Transverse colon (tissue), 4 donors: ENCODE measurements at regions not wholly inside any gene's neighbourhood (a gene's known extent, or its start where the extent isn't known, plus 50 kb on each side); places are given as distances from the start of the nearest gene placed in this dataset.

Experiments used
- DNase-seq: peaks from one replicate; pipeline ENCODE4 v3.0.0-alpha.2; 2019
- H3K27ac ChIP-seq, 4 donors: fragments of 200-600 bp; sonication (generic); 2 replicates each; pipeline ENCODE4 v1.5.1; 2016 to 2018; ENCODE audit warnings: inconsistent platforms in 4 of 4
- H3K27me3 ChIP-seq: fragments of 200-600 bp; sonication (generic); 2 replicates; pipeline ENCODE4 v1.5.1; 2017; ENCODE audit warnings: inconsistent platforms
- H3K36me3 ChIP-seq, 4 donors: fragments of 200-600 bp; sonication (generic); 2 replicates each; pipeline ENCODE4 v1.5.1; 2017 to 2019; ENCODE audit warnings: inconsistent platforms in 4 of 4
- H3K4me1 ChIP-seq, 4 donors: fragments of 200-600 bp; sonication (generic); 2 replicates each; pipeline ENCODE4 v1.5.1; 2017 to 2020; ENCODE audit warnings: inconsistent platforms in 4 of 4
- H3K4me3 ChIP-seq, 4 donors: fragments of 200-600 bp; sonication (generic); 1 replicate in 1 of 4; 2 replicates in 3 of 4; pipeline versions ENCODE4 v1.5.1 to v1.6.1; 2017 to 2019; ENCODE audit warnings: inconsistent platforms in 4 of 4
- H3K9me3 ChIP-seq, 2 donors: fragments of 200-600 bp; sonication (generic); 2 replicates each; pipeline ENCODE4 v1.5.1; 2017 to 2019; ENCODE audit warnings: inconsistent platforms in 2 of 2
- CTCF ChIP-seq, 5 experiments: fragments of 200-600 bp in 3 of 5; fragments of 450-650 bp in 2 of 5; sonication (generic) in 3 of 5; IDR thresholded peaks; 1 replicate in 2 of 5; 2 replicates in 3 of 5; pipeline ENCODE4 v1.5.1; 2016 to 2017; ENCODE audit warnings: antibody characterized with exemption in 5 of 5, inconsistent platforms in 3 of 5, mild to moderate bottlenecking in 2 of 5, moderate library complexity in 1 of 5
- EP300 ChIP-seq: sonication (generic); formaldehyde crosslinking; IDR thresholded peaks from one replicate; pipeline ENCODE4 v1.6.1; 2017; ENCODE audit warnings: antibody characterized with exemption, low read depth
- POLR2A ChIP-seq: fragments of 450-650 bp; IDR thresholded peaks from one replicate; pipeline ENCODE4 v1.6.1; 2016; ENCODE audit warnings: antibody characterized with exemption, mild to moderate bottlenecking, moderate library complexity
- POLR2AphosphoS5 ChIP-seq, 3 donors: sonication (generic); formaldehyde crosslinking; IDR thresholded peaks; one replicate each; pipeline ENCODE4 v1.6.1; 2016; ENCODE audit warnings: antibody characterized with exemption in 3 of 3
- WGBS, 2 donors: methylation state at CpG; one replicate each; pipeline ENCODE4 v1.1.5; 2018; ENCODE audit warnings: low coverage in 1 of 2; 5-methylcytosine and 5-hydroxymethylcytosine counted together
- in situ Hi-C, 4 donors: fragments of 200-750 bp; cut with MboI; loops; one replicate each; pipeline versions ENCODE4 v1.15.0 to v1.15.1; 2017; ENCODE audit warnings: low sequenced_read_pairs in 3 of 4, low pct_ligation_motif_present in 1 of 4, low pct_unique_long_range_greater_than_20kb in 1 of 4
- intact Hi-C: fragments of 100-400 bp; cut with DNase I; formaldehyde crosslinking; loops from one replicate; pipeline ENCODE4 v1.15.1; 2023; ENCODE audit warnings: low total_unique reads

- no peak overlapping the region for H3K27ac ChIP-seq
- in situ Hi-C loops, result no loop called here
Measured at GRCh38 chr5:56350011-56350596, 117.0 kb upstream of the ANKRD55 start.

DNA sequence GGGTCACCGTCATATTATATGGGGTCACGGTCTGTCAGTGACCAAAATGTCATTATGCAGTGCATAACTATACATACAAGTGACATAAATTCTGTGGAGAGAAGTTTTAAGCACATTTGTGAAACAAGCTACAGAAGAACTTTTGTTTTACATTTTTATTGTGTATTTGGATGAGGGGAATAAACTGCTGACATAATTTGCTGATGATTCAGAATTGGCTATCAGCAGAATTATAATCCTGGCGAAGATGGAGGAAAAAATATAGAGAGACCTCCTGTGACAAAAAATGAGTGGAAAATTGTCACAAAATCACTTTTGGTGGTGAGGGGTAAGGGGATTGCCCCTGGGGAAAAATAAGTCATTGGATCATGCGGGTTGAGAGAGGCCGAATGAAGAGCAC is 116.3 kb upstream of the ANKRD55 start:
- TF ChIP-seq POLR2AphosphoS5 (IDR thresholded peaks at IDR 0.05) (no peak), EP300 (no peak), CTCF (IDR thresholded peaks at IDR 0.05) (no peak), POLR2A (no peak)
- no peak overlapping the region for H3K27ac ChIP-seq
- in situ Hi-C loops, result no loop called here
- peaks cover 0 to 8% (median 0%) of the 10 kb centered on the region in 4 donors for H3K4me1 ChIP-seq
- no peaks in the 10 kb centered on the region for H3K27me3 ChIP-seq
- intact Hi-C loops, result no loop called here
- no peaks in the 10 kb centered on the region for H3K36me3 ChIP-seq
- 85 to 92% methylated on average over 5 of the region's 5 CpGs for WGBS, 2 donors
- H3K9me3 ChIP-seq, result no peaks in the 10 kb centered on the region
- DNase-seq, result no peak
- no peak overlapping the region for H3K4me3 ChIP-seq

More at GRCh38 chr5:56350011-56350596, 117.0 kb upstream of the ANKRD55 start:
- no peak for DNase-seq
- peaks cover 0 to 8% (median 0%) of the 10 kb centered on the region in 4 donors for H3K4me1 ChIP-seq
- no peaks in the 10 kb centered on the region for H3K9me3 ChIP-seq
- intact Hi-C loops, result no loop called here
- 38 to 46% methylated on average over 3 of the region's 3 CpGs for WGBS, 2 donors
- TF ChIP-seq POLR2AphosphoS5 (IDR thresholded peaks at IDR 0.05) (no peak), CTCF (IDR thresholded peaks at IDR 0.05) (no peak), EP300 (no peak), POLR2A (no peak)
- no peaks in the 10 kb centered on the region for H3K36me3 ChIP-seq
- no peak overlapping the region for H3K4me3 ChIP-seq
- no peaks in the 10 kb centered on the region for H3K27me3 ChIP-seq

DNA sequence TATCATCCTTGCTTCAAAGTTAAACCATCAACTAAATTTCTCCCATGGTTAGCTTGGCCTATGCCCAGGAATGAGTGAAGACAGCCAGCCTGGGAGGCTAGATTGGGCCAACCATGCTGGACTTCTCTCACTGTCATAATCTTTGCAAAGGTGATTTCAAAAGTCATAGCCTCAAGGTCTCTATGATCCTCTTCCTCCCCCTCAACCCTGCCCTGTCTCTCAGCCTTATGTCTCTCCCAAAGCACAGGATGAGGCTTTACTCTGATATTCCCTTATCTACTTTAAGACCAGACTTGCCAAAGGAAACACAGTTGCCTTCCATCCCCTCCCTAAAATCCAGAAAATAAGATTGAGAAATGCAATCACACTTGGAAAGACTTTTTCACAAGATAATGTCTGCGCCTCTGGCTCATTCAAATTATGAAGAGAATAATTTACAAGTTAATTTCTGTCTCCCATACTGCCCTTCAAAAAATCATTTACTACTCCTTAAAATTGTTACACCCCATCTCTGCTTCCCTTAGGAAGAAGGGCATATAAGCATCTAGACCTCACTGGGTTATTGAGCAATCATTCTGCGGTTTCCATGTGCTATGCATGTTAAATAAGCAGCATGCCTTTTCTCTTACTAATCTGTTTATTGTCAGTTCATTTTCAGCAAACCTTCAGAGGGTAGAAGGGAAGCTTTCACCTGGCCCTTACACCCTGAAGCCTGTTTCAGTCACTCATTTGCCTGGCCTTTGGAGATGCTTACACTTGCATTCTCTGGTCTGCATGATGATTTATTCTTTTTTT is 113.8 kb upstream of the ANKRD55 start:
- no peak for DNase-seq
- no peaks in the 10 kb centered on the region for H3K9me3 ChIP-seq
- H3K27ac ChIP-seq, result no peak overlapping the region
- intact Hi-C loops (no loop called here), in situ Hi-C loops (no loop called here)
- no peak overlapping the region for H3K4me3 ChIP-seq
- H3K27me3 ChIP-seq, result no peaks in the 10 kb centered on the region
- H3K4me1 ChIP-seq, result peaks cover 0 to 8% (median 0%) of the 10 kb centered on the region in 4 donors
- 67 to 83% methylated on average over 1 to 2 of the region's 2 CpGs for WGBS, 2 donors
- no peak for TF ChIP-seq POLR2A
- TF ChIP-seq CTCF (IDR thresholded peaks at IDR 0.05), result no peak
- TF ChIP-seq EP300, result no peak
- H3K36me3 ChIP-seq, result no peaks in the 10 kb centered on the region

- Histone ChIP-seq H3K27ac (no peak overlapping the region), H3K27me3 (no peaks in the 10 kb centered on the region), H3K4me3 (no peak overlapping the region), H3K36me3 (no peaks in the 10 kb centered on the region), H3K4me1 (peaks cover 0 to 8% (median 0%) of the 10 kb centered on the region in 4 donors), H3K9me3 (no peaks in the 10 kb centered on the region)
- TF ChIP-seq POLR2AphosphoS5 (IDR thresholded peaks at IDR 0.05) (no peak), EP300 (no peak), POLR2A (no peak), CTCF (IDR thresholded peaks at IDR 0.05) (no peak)
- 50 to 87% methylated on average over 1 to 5 of the region's 5 CpGs for WGBS, 2 donors
- in situ Hi-C loops (no loop called here), intact Hi-C loops (no loop called here)
- DNase-seq, result no peak
Measured at GRCh38 chr5:56346044-56346710, 113.0 kb upstream of the ANKRD55 start.
